RWPE2 (cell line): ENCODE measurements at regions not wholly inside any gene's neighbourhood (a gene's known extent, or its start where the extent isn't known, plus 50 kb on each side); places are given as distances from the start of the nearest gene placed in this dataset.

Experiments used
- ATAC-seq: fragments of 200-7000 bp; cut with Tn5 transposase; 3 replicates; pipeline ENCODE4 v1.9.1; 2021; ENCODE audit warnings: low read depth
- DNase-seq: peaks from one replicate; pipeline ENCODE4 v3.0.0-alpha.2; 2020; ENCODE audit warnings: low spot score
- H3K27ac ChIP-seq: fragments of 450-650 bp; 2 replicates; pipeline ENCODE4 v1.5.1; 2017; ENCODE audit warnings: mild to moderate bottlenecking; ENCODE audit not compliant: poor library complexity, severe bottlenecking
- H3K27me3 ChIP-seq: fragments of 250-450 bp; sonication (Bioruptor Pico); 2 replicates; pipeline ENCODE4 v1.5.1; 2021; ENCODE audit warnings: mild to moderate bottlenecking, moderate library complexity; ENCODE audit not compliant: insufficient read depth, poor library complexity, severe bottlenecking
- H3K36me3 ChIP-seq: fragments of 250-450 bp; sonication (Bioruptor Pico); 2 replicates; pipeline ENCODE4 v1.5.1; 2020; ENCODE audit warnings: low read depth, mild to moderate bottlenecking, moderate library complexity
- H3K4me1 ChIP-seq: fragments of 250-450 bp; sonication (Bioruptor Pico); 2 replicates; pipeline ENCODE4 v1.5.1; 2021; ENCODE audit warnings: mild to moderate bottlenecking, moderate library complexity; ENCODE audit not compliant: insufficient read depth, poor library complexity, severe bottlenecking
- H3K4me3 ChIP-seq: fragments of 250-450 bp; sonication (Bioruptor Pico); 2 replicates; pipeline ENCODE4 v1.5.1; 2021; ENCODE audit warnings: mild to moderate bottlenecking, moderate library complexity; ENCODE audit not compliant: severe bottlenecking
- H3K9me3 ChIP-seq: fragments of 250-450 bp; sonication (Bioruptor Pico); 2 replicates; pipeline ENCODE4 v1.5.1; 2021; ENCODE audit warnings: mild to moderate bottlenecking, moderate library complexity; ENCODE audit not compliant: severe bottlenecking
- TF ChIP-seq, protein P1 (sequence below): fragments of 450-650 bp; IDR thresholded peaks from one replicate; pipeline ENCODE4 v1.5.1; 2017; ENCODE audit warnings: mild to moderate bottlenecking, moderate library complexity; ENCODE audit not compliant: poor library complexity, severe bottlenecking

GRCh38 chr1:233844692-233845091 lies 59.8 kb upstream of the SLC35F3 start:
- Histone ChIP-seq H3K27ac (no peak overlapping the region), H3K4me1 (no peaks in the 10 kb centered on the region), H3K36me3 (no peaks in the 10 kb centered on the region), H3K9me3 (no peaks in the 10 kb centered on the region), H3K4me3 (no peak overlapping the region), H3K27me3 (no peaks in the 10 kb centered on the region)
- TF ChIP-seq, protein P1, sequence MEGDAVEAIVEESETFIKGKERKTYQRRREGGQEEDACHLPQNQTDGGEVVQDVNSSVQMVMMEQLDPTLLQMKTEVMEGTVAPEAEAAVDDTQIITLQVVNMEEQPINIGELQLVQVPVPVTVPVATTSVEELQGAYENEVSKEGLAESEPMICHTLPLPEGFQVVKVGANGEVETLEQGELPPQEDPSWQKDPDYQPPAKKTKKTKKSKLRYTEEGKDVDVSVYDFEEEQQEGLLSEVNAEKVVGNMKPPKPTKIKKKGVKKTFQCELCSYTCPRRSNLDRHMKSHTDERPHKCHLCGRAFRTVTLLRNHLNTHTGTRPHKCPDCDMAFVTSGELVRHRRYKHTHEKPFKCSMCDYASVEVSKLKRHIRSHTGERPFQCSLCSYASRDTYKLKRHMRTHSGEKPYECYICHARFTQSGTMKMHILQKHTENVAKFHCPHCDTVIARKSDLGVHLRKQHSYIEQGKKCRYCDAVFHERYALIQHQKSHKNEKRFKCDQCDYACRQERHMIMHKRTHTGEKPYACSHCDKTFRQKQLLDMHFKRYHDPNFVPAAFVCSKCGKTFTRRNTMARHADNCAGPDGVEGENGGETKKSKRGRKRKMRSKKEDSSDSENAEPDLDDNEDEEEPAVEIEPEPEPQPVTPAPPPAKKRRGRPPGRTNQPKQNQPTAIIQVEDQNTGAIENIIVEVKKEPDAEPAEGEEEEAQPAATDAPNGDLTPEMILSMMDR, result no peak
- no peak for ATAC-seq
- no peak for DNase-seq
